GM10266 (cell line): ENCODE measurements at regions not wholly inside any gene's neighbourhood (a gene's known extent, or its start where the extent isn't known, plus 50 kb on each side); places are given as distances from the start of the nearest gene placed in this dataset.

ENCODE experiments used
- DNase-seq: peaks from one replicate; pipeline ENCODE4 v3.0.0; 2012; ENCODE audit errors: extremely low spot score
- TF ChIP-seq, protein P1 (sequence below): IDR thresholded peaks from 2 replicates; pipeline ENCODE4 v1.5.1; 2012; ENCODE audit warnings: mild to moderate bottlenecking, low read depth; ENCODE audit not compliant: control insufficient read depth, insufficient read depth; ENCODE audit errors: missing control alignments

DNA sequence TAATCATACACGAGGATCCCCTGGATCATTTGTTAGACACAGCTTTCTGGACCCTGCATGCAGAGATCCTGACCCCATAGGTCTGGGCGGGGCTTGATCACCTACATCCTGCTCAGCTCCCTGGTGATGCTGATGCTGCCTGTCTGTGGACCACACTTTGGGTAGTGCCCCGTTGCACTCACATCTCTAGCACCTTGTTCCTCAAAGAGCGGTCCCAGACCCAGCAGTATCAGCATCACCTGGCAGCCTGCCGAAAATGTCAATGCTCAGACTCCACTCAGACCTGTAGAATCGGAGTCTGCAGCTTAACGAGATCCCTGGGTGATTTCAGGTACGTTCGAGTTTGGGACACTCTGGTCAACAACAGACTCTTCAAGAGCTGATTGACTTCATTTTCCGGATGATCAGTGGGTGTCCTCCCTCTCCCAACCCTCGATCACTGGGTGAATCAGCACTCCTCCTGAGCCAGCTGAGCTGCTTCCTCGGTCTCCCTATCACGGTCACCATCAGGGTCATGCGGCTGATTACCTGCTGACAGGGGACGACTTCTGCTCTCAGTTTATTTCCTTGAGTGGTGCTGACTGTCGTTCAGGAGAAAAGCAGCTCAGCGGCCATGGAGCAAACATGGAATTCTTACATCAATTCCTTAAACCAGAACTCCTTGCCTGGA is 150.6 kb upstream of the RAB12 start:
- DNase-seq, result no peak
- TF ChIP-seq, protein P1, sequence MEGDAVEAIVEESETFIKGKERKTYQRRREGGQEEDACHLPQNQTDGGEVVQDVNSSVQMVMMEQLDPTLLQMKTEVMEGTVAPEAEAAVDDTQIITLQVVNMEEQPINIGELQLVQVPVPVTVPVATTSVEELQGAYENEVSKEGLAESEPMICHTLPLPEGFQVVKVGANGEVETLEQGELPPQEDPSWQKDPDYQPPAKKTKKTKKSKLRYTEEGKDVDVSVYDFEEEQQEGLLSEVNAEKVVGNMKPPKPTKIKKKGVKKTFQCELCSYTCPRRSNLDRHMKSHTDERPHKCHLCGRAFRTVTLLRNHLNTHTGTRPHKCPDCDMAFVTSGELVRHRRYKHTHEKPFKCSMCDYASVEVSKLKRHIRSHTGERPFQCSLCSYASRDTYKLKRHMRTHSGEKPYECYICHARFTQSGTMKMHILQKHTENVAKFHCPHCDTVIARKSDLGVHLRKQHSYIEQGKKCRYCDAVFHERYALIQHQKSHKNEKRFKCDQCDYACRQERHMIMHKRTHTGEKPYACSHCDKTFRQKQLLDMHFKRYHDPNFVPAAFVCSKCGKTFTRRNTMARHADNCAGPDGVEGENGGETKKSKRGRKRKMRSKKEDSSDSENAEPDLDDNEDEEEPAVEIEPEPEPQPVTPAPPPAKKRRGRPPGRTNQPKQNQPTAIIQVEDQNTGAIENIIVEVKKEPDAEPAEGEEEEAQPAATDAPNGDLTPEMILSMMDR, result no peak

- TF ChIP-seq, protein P1, result no peak
- no peak for DNase-seq
Observed at GRCh38 chr18:8460748-8461147, 148.5 kb upstream of the RAB12 start.

DNA sequence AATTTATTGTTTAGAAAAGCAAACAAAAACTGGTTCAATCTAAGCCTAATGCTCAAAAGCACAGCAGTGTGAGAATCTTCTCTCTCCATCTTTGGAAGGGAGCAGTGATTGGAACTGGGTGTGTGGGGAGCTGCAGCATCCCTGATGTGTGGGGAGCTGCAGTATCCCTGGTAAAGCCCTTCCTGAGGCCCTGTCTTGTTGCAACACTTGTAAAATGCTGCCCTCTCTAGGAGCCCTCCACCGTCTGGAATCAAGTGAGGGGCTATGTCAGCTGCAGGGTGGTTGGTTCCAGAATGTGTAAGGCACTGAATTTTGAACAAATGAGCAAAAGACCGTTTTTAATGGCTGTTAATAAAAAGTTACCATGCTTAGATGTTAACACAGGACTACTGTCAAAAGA is 147.7 kb upstream of the RAB12 start:
- TF ChIP-seq, protein P1, result no peak
- DNase-seq, result no peak

GRCh38 chr18:8462651-8463185 is 146.5 kb upstream of the RAB12 start:
- no peak for DNase-seq
- TF ChIP-seq, protein P1, result no peak

DNA sequence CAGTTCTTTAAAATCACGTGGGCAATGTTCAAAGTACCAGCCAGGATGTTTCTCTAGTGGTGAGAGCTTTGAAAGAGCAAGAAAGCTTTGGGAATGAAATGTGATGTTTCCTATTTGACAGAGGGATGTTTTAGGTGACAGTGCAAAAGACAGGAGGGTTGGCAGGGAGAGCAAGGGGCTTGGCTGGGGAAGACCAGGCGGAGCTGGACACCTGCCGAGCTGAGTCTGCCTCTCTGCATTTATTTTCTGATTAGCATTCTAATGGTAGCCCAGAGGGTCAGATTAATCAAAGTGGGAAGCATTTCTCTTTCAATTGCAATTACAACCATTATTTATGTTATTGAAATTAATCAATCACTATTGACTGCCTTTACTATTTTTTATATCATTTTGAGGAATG is 145.4 kb upstream of the RAB12 start:
- TF ChIP-seq, protein P1, result no peak
- no peak for DNase-seq

- TF ChIP-seq, protein P1, result no peak
- no peak for DNase-seq
Observed at GRCh38 chr18:8468191-8468590, 141.0 kb upstream of the RAB12 start.

DNA sequence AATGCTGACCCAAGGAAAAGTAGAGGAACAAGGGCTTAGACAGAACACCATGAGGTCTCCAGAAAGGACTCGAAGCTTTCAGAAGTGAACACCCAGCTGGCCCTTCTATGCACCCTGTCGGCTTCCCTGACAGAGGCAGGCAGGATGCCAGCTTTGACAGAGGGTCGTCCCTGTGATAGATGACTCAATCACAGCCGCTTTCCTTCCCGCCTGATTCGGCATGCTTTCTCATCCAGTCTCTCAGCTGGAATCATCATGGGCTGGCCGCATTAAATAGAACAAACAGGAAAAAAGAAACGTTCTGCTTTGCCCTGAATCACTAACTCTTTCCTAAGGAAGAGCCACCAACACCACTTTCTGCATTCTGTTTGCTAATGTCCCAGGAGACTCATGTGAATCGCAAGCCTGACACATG is 140.3 kb upstream of the RAB12 start:
- no peak for DNase-seq
- TF ChIP-seq, protein P1, result no peak
